IPS DF 4.7 (cell line): ENCODE measurements at regions not wholly inside any gene's neighbourhood (a gene's known extent, or its start where the extent isn't known, plus 50 kb on each side); places are given as distances from the start of the nearest gene placed in this dataset.

ENCODE experiments used
- DNase-seq: peaks from one replicate; pipeline ENCODE4 v3.0.0-alpha.2; 2013; ENCODE audit warnings: low spot score; ENCODE audit errors: extremely low read depth

- no peak for DNase-seq
Measured at GRCh38 chr6:45741437-45742171, 274.1 kb downstream of the CLIC5 start.

GRCh38 chr6:45739058-45739457, 276.6 kb downstream of the CLIC5 start:
- no peak for DNase-seq

GRCh38 chr6:45738057-45738455, 277.6 kb downstream of the CLIC5 start:
- DNase-seq: no peak

GRCh38 chr6:45737331-45738056, 278.2 kb downstream of the CLIC5 start:
- DNase-seq: no peak

- no peak for DNase-seq
Measured at GRCh38 chr6:45736134-45736533, 279.5 kb downstream of the CLIC5 start.

- DNase-seq: no peak
Measured at GRCh38 chr6:45732731-45733130, 282.9 kb downstream of the CLIC5 start.

GRCh38 chr6:45730232-45730631, 285.4 kb downstream of the CLIC5 start:
- no peak for DNase-seq

- DNase-seq: no peak
Measured at GRCh38 chr6:45728674-45729073, 287.0 kb downstream of the CLIC5 start.

- DNase-seq: no peak
Measured at GRCh38 chr6:45727819-45728449, 287.7 kb downstream of the CLIC5 start.

- DNase-seq: no peak
Measured at GRCh38 chr6:45727228-45727627, 288.4 kb downstream of the CLIC5 start.

- no peak for DNase-seq
Measured at GRCh38 chr6:45726444-45726843, 289.2 kb downstream of the CLIC5 start.

GRCh38 chr6:45724511-45724910, 291.1 kb downstream of the CLIC5 start:
- DNase-seq: no peak

GRCh38 chr6:45724027-45724426, 291.6 kb downstream of the CLIC5 start:
- no peak for DNase-seq

GRCh38 chr6:45722876-45723275, 292.8 kb downstream of the CLIC5 start:
- DNase-seq: no peak

- peak; percentile 16 for DNase-seq
Measured at GRCh38 chr6:45721665-45722064, 294.0 kb downstream of the CLIC5 start.

GRCh38 chr6:45718871-45719270, 296.8 kb downstream of the CLIC5 start:
- no peak for DNase-seq

GRCh38 chr6:45718131-45718530, 297.5 kb downstream of the CLIC5 start:
- DNase-seq: no peak

GRCh38 chr6:45717715-45718114, 297.9 kb downstream of the CLIC5 start:
- no peak for DNase-seq

GRCh38 chr6:45717027-45717426, 298.6 kb downstream of the CLIC5 start:
- no peak for DNase-seq

- DNase-seq: no peak
Measured at GRCh38 chr6:45715508-45715803, 300.2 kb downstream of the CLIC5 start.

- peak; percentile 85 for DNase-seq
Measured at GRCh38 chr6:45714741-45715507, 300.7 kb downstream of the CLIC5 start.
